IPS DF 4.7 (cell line): ENCODE measurements at regions not wholly inside any gene's neighbourhood (a gene's known extent, or its start where the extent isn't known, plus 50 kb on each side); places are given as distances from the start of the nearest gene placed in this dataset.
"Not testable (repeated sequence)": the region's sequence is repeated elsewhere in the genome, so short reads cannot be mapped to it uniquely, and the experiment has no call there.

ENCODE experiments used
- DNase-seq: peaks from one replicate; pipeline ENCODE4 v3.0.0-alpha.2; 2013; ENCODE audit warnings: low spot score; ENCODE audit errors: extremely low read depth

DNA sequence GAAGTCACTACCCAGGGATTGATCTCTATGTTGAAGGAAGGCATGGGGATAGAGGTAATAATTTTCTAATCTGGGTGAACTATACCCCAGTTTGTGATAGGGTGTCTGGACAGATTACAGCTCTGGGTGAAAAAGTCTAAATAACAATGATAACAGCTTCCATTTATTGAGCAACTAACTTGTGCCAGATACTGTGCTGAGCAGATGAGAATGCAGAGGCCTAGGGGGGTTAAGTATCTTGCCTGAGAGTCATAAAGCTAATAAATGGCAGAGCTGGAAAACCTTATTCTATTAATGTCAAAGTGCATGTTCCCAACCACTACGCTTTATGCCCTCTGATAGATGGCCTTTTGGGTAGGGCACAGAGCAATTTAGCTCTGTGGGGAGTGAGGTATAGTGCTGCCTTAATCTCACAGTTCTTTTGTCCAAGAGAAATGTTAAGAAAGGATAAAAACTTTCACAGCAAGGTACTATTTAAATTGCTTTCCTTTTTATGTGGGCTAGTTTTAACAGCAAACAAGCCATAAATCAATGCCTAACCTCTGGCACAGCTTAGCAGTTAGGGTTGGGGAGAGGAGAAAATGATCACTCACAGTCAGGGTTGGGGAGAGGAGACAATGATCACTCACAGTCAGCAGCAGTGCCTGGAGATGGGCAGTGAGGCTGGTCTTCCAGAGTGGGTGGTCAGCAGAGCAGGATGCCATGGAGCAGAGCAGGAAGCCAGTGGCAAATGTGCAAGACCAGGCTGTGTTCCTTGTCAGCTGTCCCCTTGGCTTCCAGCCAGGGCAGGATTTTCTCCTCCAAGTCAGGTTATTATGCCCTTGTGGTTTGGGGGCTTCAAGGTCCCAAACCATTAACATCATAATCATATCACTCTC, 187.0 kb downstream of the CARTPT start:
- DNase-seq, result no peak

DNA sequence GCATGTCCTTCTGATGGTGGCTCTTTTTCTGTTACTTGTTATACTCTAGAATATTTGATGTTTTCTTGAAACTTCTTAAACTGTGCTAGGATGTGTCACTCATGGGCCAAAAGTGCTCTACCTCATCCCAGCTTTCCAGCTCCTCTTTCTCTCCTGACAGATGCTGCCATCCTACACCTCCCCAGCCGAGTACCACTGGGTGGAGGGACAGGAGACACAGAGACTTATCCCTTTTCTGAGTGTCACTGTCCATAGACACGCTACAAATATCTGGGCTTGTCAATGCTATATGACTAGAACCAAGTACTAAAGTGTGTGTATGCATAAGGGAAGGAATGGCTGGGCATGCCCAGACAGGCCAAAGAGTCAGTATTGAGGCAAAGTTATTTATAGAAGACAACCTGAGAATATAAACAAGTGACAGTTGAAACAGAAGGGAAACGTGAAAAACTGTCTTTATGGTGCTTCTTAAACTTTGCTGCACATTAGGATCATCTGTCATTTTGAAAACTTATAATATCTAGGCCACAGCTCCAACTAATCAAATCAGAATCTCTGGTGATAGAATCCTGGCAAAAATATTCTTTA, 188.0 kb downstream of the CARTPT start:
- no peak for DNase-seq

DNA sequence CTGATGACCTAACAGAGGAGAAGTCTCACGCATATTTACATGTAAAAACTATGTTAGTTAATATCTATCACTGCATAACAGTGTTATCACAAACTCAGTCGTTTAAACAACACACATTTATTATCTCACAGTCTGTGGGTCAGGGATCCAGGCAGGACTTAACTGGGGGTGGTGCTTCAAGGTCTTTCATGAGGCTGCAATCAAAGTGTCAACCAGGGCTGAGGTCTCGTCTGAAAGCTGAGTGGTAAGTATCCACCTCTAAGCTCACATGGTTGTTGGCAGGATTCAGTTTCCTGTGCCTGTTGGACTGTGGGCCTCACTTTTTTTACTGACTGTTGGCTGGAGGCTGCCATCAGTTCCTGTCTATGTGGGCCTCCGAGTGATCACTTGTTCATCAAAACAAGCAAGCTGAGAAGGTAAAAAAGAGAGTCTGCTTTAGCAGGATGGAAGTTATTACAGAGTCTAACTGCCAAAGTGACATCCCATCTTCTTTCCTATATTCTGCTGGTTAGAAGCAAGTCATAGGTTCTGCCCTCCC, 188.6 kb downstream of the CARTPT start:
- no peak for DNase-seq

DNA sequence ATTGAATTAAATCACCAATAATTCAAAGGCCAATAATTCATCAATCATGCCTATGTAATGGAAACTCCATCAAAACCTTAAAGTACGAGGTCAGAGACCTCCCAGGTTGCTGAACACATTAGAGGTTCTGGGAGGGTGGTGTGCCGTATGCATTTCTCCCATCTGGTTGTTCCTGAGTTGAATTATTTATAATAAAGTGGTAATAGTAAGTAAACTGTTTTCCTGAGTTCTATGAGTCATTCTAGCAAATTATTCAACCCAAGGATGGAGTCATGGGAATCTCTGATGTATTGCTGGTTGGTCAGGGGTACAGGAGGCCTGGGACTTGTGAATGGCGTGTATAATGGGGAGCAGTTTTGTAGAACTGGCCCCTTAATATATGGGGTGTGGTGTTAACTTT, 191.7 kb downstream of the CARTPT start:
- DNase-seq, result no peak

DNA sequence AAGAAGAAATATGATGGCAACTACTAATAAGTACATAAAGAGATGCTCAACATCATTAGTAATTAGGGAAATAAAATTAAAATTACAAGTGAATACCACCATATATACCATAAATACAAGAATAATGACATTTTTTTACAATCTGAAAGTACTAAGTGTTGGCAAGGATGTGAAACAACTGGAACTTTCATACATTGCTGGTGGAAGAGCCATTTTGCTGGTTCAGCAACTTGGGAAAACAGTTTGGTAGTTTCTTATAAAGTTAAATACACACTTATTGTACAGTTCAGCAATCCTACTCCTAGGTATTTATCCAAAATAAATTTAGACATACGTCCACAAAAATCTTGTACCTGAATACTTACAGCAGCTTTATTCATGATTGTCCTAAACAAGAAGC, 192.9 kb downstream of the CARTPT start:
- no peak for DNase-seq

DNA sequence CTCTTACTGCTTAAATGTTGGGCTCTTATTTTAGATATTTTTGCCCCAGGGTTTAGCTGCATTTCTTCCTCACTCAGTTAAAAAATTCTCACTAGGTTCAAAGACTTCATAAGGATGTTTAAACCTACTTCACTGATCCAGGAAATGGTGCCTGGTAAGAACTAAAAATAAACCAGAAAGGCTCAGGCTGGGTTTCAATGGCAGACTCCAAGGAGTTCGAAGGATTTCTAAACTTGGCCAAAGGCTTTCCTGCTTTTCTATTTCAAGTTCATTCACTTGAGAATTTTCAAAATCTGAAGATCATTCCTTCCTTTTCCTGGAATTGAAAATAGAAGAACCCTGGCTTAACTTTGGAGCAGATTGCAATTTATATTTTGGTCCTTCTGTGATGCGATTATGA, 193.0 kb upstream of the MAP1B start:
- DNase-seq, result no peak

DNA sequence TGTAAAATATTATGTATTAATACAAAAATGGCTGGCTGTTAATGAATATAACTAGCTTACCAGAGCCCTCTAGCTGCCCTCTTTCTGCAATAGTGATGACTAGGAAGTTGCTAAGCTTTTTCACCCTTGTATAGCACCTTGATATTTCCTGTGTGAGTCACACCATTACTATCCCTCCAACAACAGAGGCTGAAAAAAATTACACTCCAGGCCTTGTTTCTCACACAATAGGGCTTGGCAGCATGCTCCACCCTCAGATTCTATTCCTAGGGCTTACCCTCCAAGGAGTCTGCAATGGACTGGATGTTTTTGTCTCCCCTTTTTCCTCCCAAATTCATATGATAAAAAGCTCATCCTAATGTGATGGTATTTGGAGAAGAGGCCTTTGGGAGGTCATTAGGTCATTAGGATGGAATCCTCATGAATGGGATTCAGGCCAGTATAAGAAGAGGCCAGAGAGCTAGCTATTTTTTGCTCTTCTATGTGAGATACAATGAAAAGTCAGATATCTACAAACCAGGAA, 184.6 kb upstream of the MAP1B start:
- peak; percentile 38 for DNase-seq

DNA sequence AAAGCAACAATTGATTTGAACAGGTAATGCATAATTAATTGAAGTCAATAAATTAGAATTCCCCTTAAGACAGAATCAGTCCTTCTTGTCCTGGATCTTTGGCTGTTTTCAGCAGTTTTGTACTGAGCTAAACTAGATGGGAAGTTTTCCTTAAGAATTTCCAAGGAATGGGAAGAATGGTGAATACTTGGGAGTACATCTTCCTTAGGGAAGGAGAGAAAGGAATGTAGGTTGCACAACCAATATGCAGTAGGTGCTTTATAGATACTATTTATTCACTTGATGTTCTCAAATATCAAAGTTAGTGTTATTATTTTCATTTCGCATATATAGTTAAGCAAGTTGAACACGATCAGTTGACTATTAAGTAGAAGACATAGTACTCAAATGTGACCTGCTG, 183.5 kb upstream of the MAP1B start:
- DNase-seq, result no peak

DNA sequence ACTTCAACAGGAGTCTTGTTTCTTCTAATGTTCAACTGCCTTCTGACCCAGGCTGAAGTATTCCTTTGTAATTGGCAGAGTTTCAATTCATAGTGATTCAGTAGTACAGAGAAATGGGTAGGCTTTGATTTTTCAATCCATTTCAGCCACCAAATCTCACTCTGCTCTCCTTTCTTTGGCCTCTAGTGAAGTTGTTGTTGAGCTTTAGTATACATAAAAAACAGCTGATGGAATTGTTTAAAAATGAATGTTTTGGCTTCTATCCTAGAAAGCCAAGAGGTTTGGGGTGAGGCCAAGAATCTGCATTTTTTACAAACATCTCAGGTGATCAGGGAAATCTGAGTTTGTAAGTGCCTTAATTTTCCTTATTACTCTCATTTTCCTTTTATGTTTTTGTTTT, 182.9 kb upstream of the MAP1B start:
- DNase-seq, result no peak

DNA sequence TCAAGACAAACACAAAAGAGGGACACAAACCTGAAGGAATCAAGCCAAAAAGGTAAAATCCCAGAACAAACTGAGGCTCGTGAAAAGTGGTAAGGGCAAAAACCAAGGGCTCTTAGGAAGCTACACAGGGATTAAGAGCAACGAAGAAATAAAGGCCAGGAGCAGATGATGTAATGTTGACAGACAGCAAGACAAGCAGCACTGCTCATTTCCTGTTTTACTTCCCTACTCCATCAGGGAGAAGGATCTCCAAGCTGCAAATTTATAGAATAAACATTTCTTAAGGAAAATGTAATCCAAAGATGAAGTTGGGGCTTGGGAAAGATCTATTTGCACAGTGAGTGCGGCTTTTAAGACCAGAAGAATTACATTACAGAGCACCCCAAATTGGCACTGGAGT, 182.3 kb upstream of the MAP1B start:
- no peak for DNase-seq

DNA sequence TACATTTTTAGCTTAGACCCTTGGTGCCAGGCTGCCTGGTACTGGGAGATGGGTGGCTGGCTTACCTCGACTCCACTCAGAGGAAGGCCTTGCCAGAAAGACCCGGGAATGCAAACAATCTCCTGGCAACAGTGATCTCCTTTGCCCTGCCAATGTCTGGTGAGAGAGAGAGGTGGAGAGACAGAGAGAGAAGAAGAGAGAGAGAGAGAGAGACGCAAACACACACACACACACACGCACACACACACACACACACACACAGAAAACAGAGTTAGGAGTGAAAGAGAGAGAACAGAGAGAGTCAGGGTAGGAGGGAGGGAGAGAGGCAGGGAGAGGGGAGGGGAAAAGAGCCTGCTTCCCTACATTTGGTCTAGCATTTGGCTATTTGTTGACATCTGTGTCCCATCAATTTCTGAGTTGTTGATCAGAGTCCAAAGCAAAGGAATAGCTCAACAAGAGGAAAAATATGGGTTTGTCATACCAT, 181.6 kb upstream of the MAP1B start:
- DNase-seq, result no peak

DNA sequence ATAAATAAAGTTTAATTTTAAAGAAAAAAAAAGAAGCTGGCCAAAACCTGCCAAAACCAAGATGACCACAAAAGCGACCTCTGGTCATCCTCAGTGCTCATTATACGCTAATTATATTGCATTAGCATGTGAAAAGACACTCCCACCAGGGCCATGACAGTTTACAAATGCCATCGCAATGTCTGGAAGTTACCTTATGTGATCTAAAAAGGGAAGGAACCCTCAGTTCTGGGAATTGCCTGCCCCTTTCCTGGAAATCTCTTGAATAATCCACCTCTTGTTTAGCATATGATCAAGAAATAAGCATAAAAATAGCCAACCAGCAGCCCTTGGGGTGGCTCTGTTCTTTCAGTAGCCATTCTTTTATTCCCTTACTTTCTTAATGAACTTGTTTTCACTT, 178.3 kb upstream of the MAP1B start:
- DNase-seq, result no peak

DNA sequence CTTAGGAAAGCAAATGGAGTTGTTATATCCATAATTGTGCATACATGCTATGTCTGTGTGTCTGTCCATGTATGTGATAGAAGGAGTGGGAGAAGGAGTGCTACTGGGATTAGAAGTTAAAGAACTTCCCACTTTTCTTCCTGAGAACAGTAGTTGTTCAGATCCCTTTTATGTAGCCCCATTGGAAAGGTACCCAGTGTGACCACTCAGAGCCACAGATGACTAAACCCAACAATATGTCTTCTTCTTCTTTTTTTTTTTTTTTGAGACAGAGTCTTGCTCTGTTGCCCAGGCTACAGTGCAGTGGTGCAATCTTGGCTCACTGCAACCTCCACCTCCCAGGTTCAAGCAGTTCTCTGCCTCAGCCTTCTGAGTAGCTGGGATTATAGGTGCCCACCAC, 176.7 kb upstream of the MAP1B start:
- not testable (repeated sequence) for DNase-seq

DNA sequence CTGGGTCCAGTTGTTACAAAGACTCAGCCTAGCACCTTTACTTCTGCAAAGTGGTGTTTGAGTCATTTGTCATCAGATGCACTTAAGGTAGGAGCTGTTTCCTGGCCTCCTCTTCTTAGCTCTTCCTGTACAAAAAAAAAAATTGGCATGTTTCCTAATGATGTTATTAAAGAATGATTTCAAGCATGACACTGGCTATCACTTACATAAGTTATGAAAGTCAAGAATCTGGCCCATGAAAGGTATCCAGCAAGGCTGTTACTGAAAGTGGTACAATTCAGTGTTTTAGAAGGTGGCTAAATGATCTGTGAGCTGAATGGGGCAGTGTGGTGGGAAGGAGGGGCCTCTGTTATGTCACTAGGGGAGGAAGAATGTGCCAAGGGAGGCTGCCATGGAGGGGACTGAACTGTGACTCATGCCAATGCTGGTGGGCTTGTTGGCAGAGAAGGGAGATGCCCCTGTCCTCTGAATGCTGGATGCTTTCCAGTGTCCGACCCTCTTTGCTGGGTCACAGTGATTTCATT, 175.1 kb upstream of the MAP1B start:
- DNase-seq, result no peak

DNA sequence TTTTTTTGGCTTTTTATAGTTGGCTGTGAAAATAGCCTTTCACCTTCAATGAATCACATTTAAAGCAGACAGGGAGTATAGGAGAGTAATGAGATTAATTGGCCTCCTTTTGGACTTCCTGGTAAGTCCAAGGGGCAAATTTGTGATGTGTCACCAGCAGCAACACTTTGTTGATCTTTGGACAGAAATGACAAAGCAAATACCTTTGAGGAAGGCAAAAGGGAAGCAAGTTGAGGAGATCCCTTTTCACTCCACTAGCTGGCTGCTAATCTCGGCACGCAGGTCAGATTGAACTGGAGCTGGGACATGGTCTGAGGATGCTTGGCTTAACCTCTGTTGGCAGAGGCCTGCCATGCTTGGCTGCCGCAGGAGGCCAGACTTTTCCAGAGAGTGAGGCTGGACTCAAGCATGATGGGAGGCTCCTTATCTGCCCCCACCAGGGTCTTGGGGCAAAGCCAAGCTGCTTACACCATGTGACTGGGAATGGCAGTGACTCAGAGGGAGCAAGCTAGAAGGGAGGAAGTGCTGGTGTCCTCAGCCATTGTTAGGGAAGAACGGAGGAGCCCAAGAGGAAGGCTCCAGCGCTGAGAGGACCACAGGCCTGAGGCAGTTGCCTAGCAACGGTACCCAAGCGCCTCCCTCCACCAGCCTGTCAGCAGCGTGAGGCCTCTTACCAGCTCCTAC, 174.5 kb upstream of the MAP1B start:
- no peak for DNase-seq

DNA sequence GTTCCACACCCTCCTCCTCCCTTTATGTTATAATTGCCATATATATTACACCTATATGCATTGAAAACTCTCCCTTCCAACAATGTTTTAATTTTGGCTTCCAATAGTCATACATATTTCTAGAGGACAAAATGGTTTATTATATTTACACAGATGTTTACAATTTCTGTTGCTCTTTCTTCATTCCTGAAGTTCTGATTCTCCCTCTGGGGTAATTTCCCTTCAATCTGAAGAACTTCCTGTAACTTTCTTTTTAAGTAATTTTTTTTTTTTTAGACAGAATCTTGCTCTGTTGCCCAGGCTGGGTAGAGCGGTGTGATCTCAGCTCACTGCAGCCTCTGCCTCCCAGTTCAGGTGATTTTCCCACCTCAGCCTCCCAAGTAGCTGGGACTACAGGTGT, 173.0 kb upstream of the MAP1B start:
- no peak for DNase-seq

DNA sequence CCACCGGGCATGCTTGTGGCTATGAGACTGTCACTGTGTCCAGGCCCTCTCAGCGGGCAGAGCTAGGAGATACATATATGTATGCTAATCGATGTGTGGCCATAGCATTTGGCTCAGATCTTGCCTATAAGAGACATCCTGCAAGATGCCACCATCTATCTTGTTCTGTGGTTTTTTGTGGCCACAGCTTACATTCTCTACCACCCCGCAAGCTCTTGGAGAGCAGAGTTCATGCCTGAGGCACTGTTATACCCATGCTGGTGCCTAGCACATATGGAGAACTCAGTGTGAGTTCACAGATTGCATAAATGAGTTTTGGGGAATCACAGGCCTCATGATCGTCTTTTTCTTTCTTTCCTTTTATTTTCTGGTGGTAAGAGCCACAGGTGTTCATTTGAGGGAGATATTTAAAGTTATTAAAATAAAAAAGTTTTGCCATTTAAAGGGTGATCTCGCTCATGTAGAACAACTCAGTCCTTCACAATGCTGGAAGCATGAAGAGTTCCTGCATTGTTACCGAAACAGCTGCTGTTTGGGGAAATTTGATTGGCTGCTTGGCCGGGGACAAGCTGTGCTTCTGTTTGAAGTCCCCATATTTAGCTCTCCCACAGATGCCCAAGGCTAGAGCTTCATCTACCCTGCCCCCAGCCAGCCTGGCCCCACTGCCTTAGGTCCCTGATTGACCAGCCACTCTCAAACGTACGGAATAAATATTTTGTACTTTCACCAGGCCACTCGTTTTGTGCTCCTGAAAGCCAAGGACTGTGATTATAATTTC, 169.2 kb upstream of the MAP1B start:
- DNase-seq, result no peak

DNA sequence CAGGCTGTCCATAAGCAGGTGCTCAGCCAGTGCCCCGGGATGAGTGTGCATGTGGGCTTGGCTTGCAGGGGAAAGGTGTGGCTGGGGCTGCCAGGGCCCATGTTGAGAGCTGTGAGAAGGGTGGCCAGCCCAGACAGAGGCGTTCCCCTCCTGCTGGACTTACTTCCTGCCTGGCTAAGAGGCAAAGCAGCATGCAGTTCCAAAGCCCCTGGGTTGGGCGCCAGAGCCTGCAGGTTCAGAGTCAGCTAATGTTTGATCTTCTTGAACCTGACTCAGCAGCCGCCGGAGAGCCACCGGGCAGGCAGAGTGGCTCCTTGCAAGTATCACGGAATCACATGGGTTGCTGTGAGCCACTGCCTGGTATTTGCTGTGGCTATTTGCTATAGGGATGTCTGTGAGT, 168.4 kb upstream of the MAP1B start:
- DNase-seq, result no peak

DNA sequence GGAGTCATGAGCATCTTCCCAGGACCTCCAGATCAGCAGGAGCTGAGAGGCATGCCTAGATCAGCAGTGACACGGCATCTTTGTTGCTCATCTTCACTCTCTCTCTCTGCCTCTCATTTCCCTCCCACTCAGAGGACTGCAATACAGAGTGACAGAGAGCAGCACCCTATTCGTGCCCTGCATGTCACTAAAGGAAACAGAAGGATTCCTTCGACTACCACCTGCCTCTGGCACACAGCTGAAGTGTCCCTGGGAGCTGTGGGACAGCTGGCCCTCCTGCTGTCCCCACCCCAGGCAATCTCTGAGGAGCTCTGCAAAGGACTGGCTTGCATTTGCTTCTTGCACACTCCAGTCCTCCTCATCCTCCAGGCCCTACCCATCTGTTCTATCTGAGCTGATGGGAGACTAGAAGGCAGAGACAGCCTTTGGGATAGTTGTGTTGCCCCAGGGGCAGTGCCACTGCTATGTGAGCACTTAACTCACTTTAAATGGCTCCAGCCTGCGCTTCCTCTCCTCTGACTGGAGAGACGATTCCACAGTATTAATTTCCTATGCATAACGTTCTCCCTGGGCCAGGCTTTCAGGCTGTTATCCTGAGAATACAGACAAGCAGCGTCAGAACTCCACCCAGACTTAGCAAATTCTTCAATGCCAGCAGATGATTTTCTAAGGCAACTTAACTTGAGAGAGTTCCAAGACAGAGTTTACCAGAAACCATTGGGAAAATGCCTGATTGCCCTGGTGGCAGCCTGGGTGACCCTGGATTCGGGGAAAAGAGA, 167.6 kb upstream of the MAP1B start:
- no peak for DNase-seq

DNA sequence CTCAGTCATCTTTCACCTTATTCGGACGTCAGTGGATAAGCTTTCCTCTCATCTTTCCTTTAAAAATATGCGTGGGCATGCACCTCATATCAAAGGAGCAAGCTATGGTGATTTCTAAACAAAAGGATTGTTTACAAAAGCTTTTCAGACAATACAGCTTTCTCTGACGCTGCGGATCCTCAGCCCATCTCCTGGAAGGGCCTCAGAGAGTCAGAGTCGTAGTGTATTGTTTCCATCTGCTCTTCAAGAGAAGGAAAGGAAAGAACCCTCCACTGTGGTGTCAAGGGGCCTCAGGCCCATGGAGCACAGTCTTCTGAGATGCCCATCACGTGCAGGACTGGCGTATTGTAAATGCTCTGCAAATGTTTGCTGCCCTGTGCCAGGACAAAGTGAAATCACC, 163.4 kb upstream of the MAP1B start:
- no peak for DNase-seq
